ENCODE measurements at regions not wholly inside any gene's neighbourhood (a gene's known extent, or its start where the extent isn't known, plus 50 kb on each side); places are given as distances from the start of the nearest gene placed in this dataset.
"Not testable (repeated sequence)": the region's sequence is repeated elsewhere in the genome, so short reads cannot be mapped to it uniquely, and the experiment has no call there.

- no peaks in the 10 kb centered on the region for H3K36me3 ChIP-seq
- H3K4me3 ChIP-seq (ENCODE audit: low read depth, low read length) = no peak overlapping the region
- no peaks in the 10 kb centered on the region for H3K27me3 ChIP-seq (ENCODE audit: insufficient read depth, low read depth, severe bottlenecking)
- peaks cover 26% of the 10 kb centered on the region for H3K9me3 ChIP-seq (ENCODE audit: severe bottlenecking)
- DNase-seq = no peak
- no peak overlapping the region for H3K27ac ChIP-seq
- TF ChIP-seq CTCF (IDR thresholded peaks at IDR 0.05; ENCODE audit: low read depth, low read length) = no peak
Observed at GRCh38 chr15:44873103-44873502, 83.4 kb upstream of the TERB2 start.

- Histone ChIP-seq H3K36me3 (no peaks in the 10 kb centered on the region), H3K27me3 (ENCODE audit: insufficient read depth, low read depth, severe bottlenecking) (no peaks in the 10 kb centered on the region), H3K9me3 (ENCODE audit: severe bottlenecking) (peaks cover 28% of the 10 kb centered on the region), H3K4me3 (ENCODE audit: low read depth, low read length) (no peak overlapping the region), H3K27ac (no peak overlapping the region)
- DNase-seq = no peak
- TF ChIP-seq CTCF (IDR thresholded peaks at IDR 0.05; ENCODE audit: low read depth, low read length) = no peak
Observed at GRCh38 chr15:44879066-44879465, 77.4 kb upstream of the TERB2 start.

- peaks cover 6% of the 10 kb centered on the region for H3K9me3 ChIP-seq (ENCODE audit: severe bottlenecking)
- no peak overlapping the region for H3K4me3 ChIP-seq (ENCODE audit: low read depth, low read length)
- DNase-seq = no peak
- H3K36me3 ChIP-seq = no peaks in the 10 kb centered on the region
- no peak overlapping the region for H3K27ac ChIP-seq
- H3K27me3 ChIP-seq (ENCODE audit: insufficient read depth, low read depth, severe bottlenecking) = no peaks in the 10 kb centered on the region
- TF ChIP-seq CTCF (IDR thresholded peaks at IDR 0.05; ENCODE audit: low read depth, low read length) = no peak
Observed at GRCh38 chr15:44882499-44882968, 74.0 kb upstream of the TERB2 start.

- H3K27ac ChIP-seq = no peak overlapping the region
- DNase-seq = no peak
- TF ChIP-seq CTCF (IDR thresholded peaks at IDR 0.05; ENCODE audit: low read depth, low read length) = no peak
Observed at GRCh38 chr15:44883199-44883877, 73.1 kb upstream of the TERB2 start.

GRCh38 chr15:44898890-44899651 lies 57.4 kb upstream of the TERB2 start:
- H3K9me3 ChIP-seq (ENCODE audit: severe bottlenecking); H3K27ac ChIP-seq; H3K4me3 ChIP-seq (ENCODE audit: low read depth, low read length); H3K36me3 ChIP-seq; H3K27me3 ChIP-seq (ENCODE audit: insufficient read depth, low read depth, severe bottlenecking); DNase-seq: not testable (repeated sequence)

More at GRCh38 chr15:44883199-44883877, 73.1 kb upstream of the TERB2 start:
- Histone ChIP-seq H3K4me3 (ENCODE audit: low read depth, low read length) (no peak overlapping the region), H3K9me3 (ENCODE audit: severe bottlenecking) (peaks cover 3% of the 10 kb centered on the region), H3K36me3 (no peaks in the 10 kb centered on the region), H3K27me3 (ENCODE audit: insufficient read depth, low read depth, severe bottlenecking) (no peaks in the 10 kb centered on the region)

GRCh38 chr15:44899775-44900174 lies 56.7 kb upstream of the TERB2 start:
- DNase-seq; H3K4me3 ChIP-seq (ENCODE audit: low read depth, low read length); H3K9me3 ChIP-seq (ENCODE audit: severe bottlenecking); H3K36me3 ChIP-seq; H3K27ac ChIP-seq; H3K27me3 ChIP-seq (ENCODE audit: insufficient read depth, low read depth, severe bottlenecking): not testable (repeated sequence)

- not testable (repeated sequence) for H3K36me3 ChIP-seq; H3K9me3 ChIP-seq (ENCODE audit: severe bottlenecking); H3K27me3 ChIP-seq (ENCODE audit: insufficient read depth, low read depth, severe bottlenecking); H3K4me3 ChIP-seq (ENCODE audit: low read depth, low read length); DNase-seq; H3K27ac ChIP-seq
Observed at GRCh38 chr15:44900796-44901195, 55.7 kb upstream of the TERB2 start.

GRCh38 chr15:44903281-44903680 lies 53.2 kb upstream of the TERB2 start:
- not testable (repeated sequence) for H3K36me3 ChIP-seq; H3K4me3 ChIP-seq (ENCODE audit: low read depth, low read length); H3K27ac ChIP-seq; H3K9me3 ChIP-seq (ENCODE audit: severe bottlenecking); DNase-seq; H3K27me3 ChIP-seq (ENCODE audit: insufficient read depth, low read depth, severe bottlenecking)

GRCh38 chr15:44904651-44905340 lies 51.7 kb upstream of the TERB2 start:
- H3K27me3 ChIP-seq (ENCODE audit: insufficient read depth, low read depth, severe bottlenecking); H3K27ac ChIP-seq; H3K9me3 ChIP-seq (ENCODE audit: severe bottlenecking); H3K36me3 ChIP-seq; DNase-seq; H3K4me3 ChIP-seq (ENCODE audit: low read depth, low read length): not testable (repeated sequence)
